Endothelial cell (in vitro differentiated cells): ENCODE measurements at regions not wholly inside any gene's neighbourhood (a gene's known extent, or its start where the extent isn't known, plus 50 kb on each side); places are given as distances from the start of the nearest gene placed in this dataset.

ENCODE experiments used
- DNase-seq: peaks from one replicate; pipeline ENCODE4 v3.0.0; 2021; ENCODE audit warnings: low spot score
- H3K27ac Mint-ChIP-seq: one replicate; pipeline ENCODE4 v1.8.0; 2021; ENCODE audit warnings: mixed read lengths, inconsistent platforms; ENCODE audit not compliant: unreplicated experiment
- H3K27me3 Mint-ChIP-seq: one replicate; pipeline ENCODE4 v1.8.0; 2021; ENCODE audit warnings: mild to moderate bottlenecking, moderate library complexity, mixed read lengths, inconsistent platforms; ENCODE audit not compliant: unreplicated experiment
- H3K36me3 Mint-ChIP-seq: one replicate; pipeline ENCODE4 v1.8.0; 2021; ENCODE audit warnings: mild to moderate bottlenecking, low read depth, mixed read lengths, inconsistent platforms; ENCODE audit not compliant: unreplicated experiment
- H3K4me1 Mint-ChIP-seq: one replicate; pipeline ENCODE4 v1.8.0; 2021; ENCODE audit warnings: mild to moderate bottlenecking, mixed read lengths, inconsistent platforms; ENCODE audit not compliant: unreplicated experiment
- H3K4me3 Mint-ChIP-seq: one replicate; pipeline ENCODE4 v1.8.0; 2021; ENCODE audit warnings: mild to moderate bottlenecking, mixed read lengths, inconsistent platforms; ENCODE audit not compliant: unreplicated experiment
- H3K9me3 Mint-ChIP-seq: one replicate; pipeline ENCODE4 v1.8.0; 2021; ENCODE audit warnings: mixed read lengths, inconsistent platforms; ENCODE audit not compliant: unreplicated experiment
- TF ChIP-seq, protein P1 (sequence below): fragments of 200-600 bp; sonication (generic); IDR thresholded peaks from one replicate; pipeline ENCODE4 v1.5.0; 2021; ENCODE audit warnings: antibody characterized with exemption; ENCODE audit not compliant: unreplicated experiment

DNA sequence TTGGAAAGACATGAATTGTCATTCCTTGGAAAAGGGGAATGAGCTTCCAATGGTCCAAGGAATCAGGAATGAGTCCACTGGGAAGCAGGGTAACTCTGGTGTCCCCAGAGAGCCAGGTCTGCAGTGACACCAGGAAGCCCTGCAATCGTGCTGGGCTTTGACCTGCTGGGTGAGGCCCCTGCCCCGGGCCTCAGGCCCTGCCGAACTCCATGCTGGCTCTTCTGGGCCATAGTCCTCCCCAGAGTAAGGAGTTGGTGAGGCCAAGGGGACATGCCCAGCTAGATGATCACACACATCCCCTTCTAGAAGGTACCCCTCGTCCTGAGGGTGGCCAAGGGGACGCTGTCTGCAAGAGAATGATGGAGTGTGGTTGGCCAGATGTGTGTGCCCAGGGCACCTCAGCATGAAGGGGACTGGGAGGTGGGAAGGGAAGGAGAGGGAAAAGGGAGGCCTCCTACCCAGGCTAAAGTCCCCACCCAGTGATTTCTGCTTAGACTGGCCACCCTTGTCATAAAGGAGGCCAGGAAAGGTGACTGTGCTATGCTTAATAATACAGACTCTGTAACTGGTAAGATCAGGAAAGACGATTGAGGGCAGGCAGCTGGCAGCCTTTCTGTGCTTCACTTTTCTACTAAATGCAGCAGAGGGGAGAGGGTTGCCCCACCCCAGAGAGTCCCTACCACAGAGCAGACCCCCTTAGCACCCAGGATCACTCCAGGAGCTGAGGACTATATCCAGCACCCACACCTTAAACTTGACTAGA, 119.3 kb downstream of the SNX5 start:
- no peak for DNase-seq
- H3K36me3 Mint-ChIP-seq: no peaks in the 10 kb centered on the region
- H3K27me3 Mint-ChIP-seq: peaks cover 2% of the 10 kb centered on the region
- TF ChIP-seq, protein P1, sequence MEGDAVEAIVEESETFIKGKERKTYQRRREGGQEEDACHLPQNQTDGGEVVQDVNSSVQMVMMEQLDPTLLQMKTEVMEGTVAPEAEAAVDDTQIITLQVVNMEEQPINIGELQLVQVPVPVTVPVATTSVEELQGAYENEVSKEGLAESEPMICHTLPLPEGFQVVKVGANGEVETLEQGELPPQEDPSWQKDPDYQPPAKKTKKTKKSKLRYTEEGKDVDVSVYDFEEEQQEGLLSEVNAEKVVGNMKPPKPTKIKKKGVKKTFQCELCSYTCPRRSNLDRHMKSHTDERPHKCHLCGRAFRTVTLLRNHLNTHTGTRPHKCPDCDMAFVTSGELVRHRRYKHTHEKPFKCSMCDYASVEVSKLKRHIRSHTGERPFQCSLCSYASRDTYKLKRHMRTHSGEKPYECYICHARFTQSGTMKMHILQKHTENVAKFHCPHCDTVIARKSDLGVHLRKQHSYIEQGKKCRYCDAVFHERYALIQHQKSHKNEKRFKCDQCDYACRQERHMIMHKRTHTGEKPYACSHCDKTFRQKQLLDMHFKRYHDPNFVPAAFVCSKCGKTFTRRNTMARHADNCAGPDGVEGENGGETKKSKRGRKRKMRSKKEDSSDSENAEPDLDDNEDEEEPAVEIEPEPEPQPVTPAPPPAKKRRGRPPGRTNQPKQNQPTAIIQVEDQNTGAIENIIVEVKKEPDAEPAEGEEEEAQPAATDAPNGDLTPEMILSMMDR: no peak
- no peak overlapping the region for H3K27ac Mint-ChIP-seq
- no peak overlapping the region for H3K4me3 Mint-ChIP-seq
- no peaks in the 10 kb centered on the region for H3K9me3 Mint-ChIP-seq
- peaks cover 4% of the 10 kb centered on the region for H3K4me1 Mint-ChIP-seq

DNA sequence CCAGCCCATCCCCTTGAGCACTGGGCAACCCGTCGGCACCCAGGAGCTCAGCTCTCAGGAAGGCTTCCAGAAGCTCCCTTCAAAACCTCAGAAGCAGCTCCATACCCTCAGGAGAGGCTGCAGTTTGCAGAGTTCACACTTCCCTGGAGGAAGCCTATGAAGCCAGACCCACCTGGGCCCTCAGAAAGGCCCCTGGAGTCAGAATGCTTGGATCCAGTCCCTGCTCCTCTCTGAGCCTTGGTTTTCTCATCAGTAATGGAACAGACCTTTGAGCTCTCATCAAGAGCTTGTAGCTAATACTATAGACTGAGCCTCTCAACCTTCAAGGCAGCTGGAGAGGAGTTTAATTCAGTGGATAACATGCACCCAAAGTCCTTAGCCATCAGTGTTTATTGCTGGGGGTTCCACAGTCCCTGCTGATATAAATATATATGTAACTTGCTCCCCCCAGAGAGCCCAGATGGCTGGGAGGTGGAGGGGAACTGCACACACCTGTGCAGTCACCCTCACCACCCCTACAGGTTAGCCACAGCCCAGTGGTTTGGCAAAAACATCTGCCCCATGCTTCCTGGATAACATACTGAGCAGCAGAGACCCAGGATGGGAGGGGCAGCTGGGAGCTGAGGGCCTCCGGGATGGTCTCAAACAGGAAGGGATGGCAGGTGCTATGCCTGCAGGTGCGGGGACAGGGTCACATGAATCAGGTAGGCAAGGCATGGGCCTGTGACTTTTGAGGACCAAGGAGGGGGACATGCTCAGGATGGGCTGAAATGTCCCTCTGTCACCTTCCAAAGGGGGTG, 120.1 kb downstream of the SNX5 start:
- Mint-ChIP-seq H3K4me3 (no peak overlapping the region), H3K36me3 (no peaks in the 10 kb centered on the region), H3K27me3 (peaks cover 2% of the 10 kb centered on the region), H3K9me3 (no peaks in the 10 kb centered on the region), H3K4me1 (peaks cover 4% of the 10 kb centered on the region), H3K27ac (no peak overlapping the region)
- TF ChIP-seq, protein P1: no peak
- DNase-seq: no peak

DNA sequence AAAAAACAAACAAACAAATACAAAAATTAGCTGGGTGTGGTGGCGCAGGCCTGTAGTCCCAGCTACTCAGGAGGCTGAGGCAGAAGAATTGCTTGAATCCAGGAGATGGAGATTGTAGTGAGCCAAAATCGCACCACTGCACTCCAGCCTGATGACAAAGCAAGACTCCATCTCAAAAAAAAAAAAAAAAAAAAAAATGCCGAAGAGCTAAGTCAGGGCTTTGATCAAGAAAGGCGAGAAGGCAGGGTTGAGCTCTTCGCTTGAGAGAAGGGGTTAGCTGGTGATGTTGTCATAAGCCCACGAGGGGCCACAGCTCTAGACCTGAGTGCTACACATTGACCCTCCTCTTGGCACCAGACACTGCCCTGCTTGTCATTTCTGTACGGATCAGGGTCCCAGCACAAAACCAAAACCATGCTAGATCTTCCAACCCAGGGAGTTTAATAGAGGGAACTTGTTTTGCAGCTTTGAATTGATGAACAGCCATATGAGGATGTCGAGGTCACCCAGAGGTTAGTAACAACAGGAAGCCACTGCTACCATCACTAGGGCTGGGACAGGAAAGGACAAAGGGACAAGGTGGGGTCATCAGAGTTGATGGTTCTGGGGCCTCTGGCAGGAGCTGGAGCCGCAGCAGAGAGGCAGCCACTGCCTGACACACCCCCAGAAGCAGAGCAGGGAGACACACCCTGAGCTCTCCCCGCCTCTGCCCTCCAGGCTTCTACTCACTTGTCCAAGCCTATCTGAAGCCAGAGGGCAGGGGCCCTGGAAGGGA, 122.7 kb downstream of the SNX5 start:
- Mint-ChIP-seq H3K4me3 (no peak overlapping the region), H3K27ac (no peak overlapping the region)

DNA sequence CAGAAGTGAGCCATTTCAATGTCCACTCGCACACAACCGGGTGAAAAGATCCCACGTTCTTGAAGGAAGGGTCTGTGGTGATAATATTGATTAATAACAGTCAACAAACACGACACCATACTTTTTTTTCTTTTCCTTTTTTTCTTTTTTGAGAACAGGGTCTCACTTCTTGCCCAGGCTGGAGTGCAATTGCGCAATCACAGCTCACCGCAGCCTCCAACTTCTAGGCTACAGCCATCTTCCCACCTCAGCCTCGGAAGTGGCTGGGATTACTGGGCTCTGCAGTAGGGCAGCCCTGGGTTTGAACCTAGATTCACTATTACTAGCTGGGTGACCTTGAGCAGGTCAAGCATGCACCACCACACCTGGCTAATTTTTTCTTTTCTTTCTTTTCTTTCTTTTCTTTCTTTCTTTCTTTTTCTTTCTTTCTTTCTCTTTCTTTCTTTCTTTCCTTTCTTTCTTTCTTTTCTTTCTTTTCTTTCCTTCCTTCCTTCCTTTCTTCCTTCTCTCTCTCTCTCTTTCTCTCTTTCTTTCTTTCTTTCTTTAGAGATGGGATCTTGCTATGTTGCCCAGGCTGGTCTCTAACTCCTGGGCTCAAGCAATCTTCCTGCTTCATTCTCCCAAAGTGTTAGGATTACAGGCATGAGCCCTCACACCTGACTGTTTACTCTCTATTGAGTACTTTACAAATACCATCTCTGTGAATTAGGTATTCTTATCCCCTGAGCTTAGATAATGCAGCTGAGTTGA, 123.9 kb downstream of the SNX5 start:
- no peaks in the 10 kb centered on the region for H3K36me3 Mint-ChIP-seq
- no peak overlapping the region for H3K27ac Mint-ChIP-seq
- TF ChIP-seq, protein P1: no peak
- H3K4me3 Mint-ChIP-seq: no peak overlapping the region
- no peak for DNase-seq
- peaks cover 2% of the 10 kb centered on the region for H3K27me3 Mint-ChIP-seq
- no peaks in the 10 kb centered on the region for H3K9me3 Mint-ChIP-seq
- peaks cover 4% of the 10 kb centered on the region for H3K4me1 Mint-ChIP-seq

More for the DNA sequence above, 122.7 kb downstream of the SNX5 start:
- H3K27me3 Mint-ChIP-seq: peaks cover 2% of the 10 kb centered on the region
- H3K36me3 Mint-ChIP-seq: no peaks in the 10 kb centered on the region
- peaks cover 4% of the 10 kb centered on the region for H3K4me1 Mint-ChIP-seq
- no peaks in the 10 kb centered on the region for H3K9me3 Mint-ChIP-seq
- TF ChIP-seq, protein P1: no peak
- DNase-seq: no peak
